HG02642 (cell line): ENCODE measurements at regions not wholly inside any gene's neighbourhood (a gene's known extent, or its start where the extent isn't known, plus 50 kb on each side); places are given as distances from the start of the nearest gene placed in this dataset.
"Not testable (repeated sequence)": the region's sequence is repeated elsewhere in the genome, so short reads cannot be mapped to it uniquely, and the experiment has no call there.

Experiments used
- ATAC-seq: cut with Tn5 transposase; IDR thresholded peaks from one replicate; pipeline ENCODE4 v1.9.1; 2021; ENCODE audit warnings: mild to moderate bottlenecking; ENCODE audit not compliant: unreplicated experiment, poor library complexity

DNA sequence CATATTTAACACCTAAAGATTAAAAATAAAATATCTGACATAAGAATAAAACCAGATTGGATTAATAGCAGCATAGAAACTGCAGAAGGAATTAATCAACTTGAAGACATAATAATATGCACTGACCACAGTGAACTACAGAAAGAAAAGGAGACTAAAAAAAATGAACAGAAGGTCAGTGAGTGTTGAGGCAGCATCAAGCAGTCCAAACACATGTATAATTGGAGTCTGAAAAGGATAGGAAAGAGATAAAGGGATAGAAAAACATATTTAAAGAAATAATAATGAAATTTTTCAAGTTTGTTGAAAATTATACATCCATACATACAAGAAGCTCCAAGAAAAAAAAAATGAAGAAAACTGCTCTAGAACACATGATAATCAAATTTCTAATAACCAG lies 756.2 kb downstream of the GATA3 start:
- ATAC-seq = no peak

DNA sequence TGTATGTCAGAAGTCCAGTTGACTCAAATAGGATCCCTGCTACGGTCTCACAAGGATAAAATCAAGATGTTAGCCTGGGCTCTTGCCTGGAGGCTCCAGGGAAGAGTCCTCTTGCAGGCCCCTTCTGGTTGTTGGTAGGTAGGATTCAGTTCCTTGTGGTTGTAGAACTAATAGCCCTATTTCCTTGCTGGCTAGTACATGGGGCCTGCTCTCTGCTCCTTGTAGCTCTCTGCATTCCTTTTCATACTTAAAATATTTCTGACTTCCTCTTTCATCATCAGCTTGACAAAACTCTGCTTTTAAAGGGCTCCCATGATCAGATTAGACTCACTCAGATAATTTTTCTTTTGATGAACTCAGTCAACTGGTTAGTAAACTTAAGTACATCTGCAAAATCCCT lies 756.7 kb downstream of the GATA3 start:
- ATAC-seq = no peak

DNA sequence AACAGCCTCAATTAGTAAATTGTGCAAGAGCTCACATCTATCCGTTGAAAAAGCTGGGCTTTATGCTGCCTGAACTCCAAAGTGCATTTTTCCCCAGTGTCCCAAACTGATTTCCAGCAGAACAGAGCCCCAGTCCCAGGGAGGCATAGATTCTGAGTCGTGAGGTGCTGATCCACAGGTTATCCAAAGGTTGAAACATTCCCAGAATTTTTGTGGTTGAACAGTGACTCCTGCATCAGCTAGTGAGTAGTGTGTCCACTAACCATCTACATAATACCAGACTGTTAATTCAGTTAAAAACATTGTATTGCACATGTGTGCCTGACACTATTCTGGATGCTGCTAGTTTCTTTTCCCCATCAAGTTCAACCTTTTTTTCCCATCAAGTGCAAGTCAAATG lies 761.5 kb downstream of the GATA3 start:
- ATAC-seq = no peak

DNA sequence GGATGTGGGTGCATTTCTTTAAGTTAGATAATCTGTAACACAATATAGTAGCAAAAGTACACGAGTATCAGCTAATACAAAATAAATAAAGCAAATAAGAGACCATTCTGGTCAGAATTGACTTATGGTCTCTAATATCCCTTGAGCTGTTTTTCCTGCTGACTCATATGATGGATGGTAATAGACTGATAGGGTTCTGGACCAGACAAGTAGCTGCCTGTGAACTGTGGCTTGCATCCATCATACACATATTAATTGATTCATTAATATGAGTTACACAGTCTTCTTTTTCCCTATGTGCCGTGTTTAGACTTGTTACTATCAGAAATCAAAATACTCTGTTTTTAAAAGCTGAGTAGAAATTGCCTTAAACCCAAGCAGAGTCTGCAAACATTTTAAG lies 762.8 kb downstream of the GATA3 start:
- ATAC-seq = no peak

DNA sequence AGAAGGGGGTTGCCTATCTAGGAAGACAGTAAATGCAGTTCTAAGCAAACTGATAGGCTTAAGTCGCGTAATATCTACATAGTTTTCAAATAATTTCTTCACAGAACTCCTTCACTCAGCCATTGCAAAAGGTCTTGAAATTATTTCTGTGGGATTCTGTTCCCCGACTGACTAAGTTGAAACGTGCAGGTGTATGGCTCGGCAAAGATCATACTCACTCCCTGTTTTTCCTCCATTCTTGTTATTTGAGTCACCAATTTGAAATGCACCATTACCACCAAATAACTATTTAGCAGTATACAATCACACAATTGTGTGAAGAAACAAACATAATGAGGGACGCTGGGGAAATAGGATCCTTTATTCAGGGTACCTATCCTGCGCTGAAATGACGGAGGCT lies 771.1 kb downstream of the GATA3 start:
- no peak for ATAC-seq

DNA sequence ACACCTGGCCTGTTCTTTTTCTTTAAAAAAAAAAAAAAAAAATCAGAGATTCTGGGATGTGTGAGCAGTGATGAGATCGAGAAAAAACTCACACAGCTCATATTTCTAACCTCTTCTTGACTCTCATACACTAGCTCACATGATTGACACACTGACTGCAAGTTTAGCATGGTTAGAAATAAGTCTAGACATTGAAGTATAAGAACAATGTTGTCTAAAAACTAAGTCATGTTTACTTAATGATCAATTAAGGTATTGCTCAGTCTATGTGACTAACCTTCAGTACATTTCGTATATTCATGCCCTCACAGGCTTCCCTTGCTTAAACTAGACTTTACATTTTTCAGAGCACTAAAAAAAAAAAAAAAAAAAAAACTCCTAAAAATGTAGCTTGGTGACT lies 775.1 kb downstream of the GATA3 start:
- no peak for ATAC-seq

DNA sequence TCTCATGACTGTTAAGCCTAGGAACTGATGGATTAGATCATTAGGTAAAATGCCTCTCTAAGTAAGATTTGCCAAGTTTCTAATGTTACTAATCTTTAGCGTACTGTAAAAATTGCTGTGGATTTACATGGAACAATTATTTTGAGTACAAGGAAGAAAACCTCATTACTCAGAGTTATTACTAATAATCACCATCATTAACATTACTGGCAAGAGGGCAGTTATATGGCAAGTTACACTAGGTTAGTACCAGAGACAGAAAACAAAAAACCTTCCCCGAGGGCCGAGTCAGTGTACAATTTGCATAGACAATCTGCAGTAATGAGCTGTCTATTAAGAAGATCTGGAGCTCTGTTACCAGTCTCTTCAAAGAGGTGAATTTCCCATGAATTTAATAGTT lies 775.6 kb downstream of the GATA3 start:
- ATAC-seq = no peak

DNA sequence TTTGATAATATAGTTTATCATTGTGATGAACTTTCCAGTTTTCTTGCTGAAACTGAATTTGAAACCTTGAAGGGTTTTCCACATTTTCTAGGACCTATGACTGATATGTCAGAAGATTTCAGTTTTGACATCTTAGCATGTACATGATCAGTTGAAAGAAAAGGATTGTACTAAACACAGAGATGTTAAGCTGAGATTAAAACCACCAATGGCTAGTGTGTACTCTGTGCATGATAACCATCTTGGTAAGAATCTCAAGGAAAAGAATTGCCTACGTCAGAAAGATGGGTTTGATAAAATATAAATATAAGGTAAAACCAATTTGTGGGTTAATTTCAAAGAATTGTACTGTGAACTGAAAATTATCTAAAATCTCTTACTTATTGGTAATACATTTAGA lies 776.4 kb downstream of the GATA3 start:
- no peak for ATAC-seq

DNA sequence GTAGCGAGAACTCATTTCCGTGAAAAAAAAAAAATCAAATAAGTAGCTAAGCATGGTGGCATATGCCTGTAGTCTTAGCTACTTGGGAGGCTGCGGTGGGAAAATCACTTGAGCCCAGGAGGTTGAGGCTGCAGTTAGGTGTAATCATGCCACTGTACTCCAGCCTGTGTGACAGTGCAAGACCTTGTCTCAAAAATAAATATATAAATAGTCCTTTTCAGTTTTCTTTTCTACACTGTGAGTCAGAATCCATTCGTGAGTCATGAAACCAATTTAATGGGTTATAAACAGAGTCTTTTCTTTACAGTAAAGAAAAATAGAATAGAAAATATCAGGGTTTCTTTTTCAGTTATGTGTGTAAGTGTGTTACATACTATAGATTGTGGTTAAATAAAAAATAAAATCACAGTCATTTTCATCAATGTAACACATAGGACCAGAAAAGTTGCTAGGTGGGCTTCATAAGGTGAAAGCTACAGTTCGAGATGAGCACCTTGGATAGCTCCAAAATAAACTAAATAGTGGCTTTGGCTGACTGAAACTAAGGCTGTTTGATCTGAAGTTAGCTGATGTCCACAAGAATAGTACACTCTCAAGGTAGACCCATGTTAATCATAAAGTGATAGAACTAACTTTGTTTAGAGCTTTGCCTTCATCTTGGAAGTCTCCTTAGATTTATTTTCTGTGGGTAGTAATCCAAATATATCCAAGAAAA lies 781.1 kb downstream of the GATA3 start:
- no peak for ATAC-seq

DNA sequence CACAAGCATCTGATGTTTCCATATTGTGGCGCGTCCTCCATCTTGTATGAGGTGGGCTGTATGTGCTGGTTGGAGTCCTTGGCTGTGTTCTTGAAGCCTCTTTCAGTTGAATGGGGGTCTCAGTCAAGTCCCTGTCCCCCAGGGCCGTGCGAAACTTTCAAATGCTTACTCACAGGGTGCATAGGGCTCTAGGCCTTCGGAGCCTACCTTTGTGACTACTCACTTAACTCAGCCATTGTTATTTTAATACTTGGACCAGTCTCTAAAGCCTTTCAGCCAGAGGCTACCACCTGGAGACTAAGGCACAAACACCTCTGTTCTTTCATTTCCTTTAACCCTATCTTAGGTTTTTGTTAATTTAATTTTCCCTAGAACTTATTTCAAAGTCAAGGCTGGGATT lies 785.9 kb downstream of the GATA3 start:
- ATAC-seq = no peak

DNA sequence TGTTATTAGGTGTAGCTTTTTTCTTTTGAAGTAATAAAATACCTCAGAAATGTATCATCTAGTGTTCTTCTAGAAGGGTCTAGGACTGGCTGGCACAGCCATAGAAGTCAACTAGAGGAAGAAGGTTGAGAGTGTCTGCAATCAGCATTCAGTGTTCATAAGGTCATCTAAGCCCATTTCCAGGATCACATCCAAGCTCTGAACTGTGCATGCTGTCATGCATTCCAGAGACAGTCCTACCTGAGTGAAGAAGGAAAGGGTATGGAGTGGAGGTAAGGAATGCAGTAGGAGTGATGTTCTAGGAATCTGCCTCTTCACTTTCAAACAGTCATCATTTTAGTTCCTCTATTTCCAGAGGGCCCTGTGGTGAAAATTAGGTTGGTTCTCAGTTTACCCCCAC lies 789.7 kb downstream of the GATA3 start:
- no peak for ATAC-seq

DNA sequence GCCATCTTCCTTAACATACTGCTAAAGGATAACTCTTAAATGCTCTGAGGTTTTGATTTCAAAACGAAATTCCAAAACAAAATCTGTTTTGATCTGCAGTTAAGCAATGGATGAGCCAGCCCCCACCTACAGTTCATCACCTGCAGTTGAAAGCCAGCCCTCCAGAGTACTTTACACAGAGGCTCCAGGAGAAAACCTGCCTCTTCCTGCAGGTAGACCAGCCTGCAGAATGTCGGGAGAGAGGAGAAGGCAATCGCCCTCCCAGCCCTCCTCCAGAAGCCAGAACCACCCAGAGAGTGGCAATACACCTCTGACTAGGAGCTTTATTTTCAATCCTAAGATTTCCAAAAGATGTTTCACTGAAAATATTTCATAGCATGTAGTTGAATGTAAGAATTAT lies 798.1 kb downstream of the GATA3 start:
- no peak for ATAC-seq

DNA sequence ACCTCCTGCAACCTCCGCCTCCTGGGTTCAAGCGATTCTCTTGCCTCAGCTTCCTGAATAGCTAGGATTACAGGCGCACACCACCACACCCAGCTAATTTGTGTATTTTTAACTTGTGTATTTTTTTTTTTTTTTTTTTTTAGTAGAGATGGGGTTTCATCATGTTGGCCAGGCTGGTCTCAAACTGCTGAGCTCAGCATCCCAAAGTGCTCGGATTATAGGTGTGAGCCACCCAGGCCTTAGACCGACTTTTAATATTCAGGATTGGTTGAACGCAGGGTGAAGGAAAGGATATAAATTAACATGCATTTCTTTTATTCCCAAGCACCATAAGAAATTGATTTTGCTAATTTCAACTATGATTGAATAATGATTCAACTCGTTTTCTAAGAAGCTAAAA lies 798.6 kb downstream of the GATA3 start:
- no peak for ATAC-seq

DNA sequence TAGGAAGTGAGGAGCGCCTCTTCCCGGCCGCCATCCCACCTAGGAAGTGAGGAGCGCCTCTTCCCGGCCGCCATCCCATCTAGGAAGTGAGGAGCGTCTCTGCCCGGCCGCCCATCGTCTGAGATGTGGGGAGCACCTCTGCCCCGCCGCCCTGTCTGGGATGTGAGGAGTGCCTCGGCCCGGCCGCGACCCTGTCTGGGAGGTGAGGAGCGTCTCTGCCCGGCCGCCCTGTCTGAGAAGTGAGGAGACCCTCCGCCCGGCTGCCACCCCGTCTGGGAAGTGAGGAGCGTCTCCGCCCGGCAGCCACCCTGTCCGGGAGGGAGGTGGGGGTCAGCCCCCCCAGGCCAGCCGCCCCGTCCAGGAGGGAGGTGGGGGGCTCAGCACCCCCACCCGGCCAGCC lies 814.4 kb downstream of the GATA3 start:
- not testable (repeated sequence) for ATAC-seq

DNA sequence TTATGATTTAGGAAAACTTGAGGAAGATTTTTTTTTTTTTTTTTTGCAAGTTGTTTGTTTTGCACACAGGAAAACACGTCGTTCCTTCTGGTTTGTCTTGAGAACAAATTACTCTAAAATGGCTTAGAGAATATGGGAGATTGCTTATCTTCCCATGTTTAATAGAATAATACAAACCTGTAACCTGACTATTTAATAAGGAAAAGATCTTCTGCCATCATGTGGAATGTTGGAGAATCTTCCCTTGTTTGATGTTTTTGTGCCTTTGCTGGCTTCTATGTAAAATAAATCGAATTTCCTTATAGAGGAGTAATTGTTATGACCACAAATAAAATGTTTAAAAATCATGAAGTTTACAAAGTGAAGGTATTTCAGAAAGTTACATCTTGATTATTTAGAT lies 818.8 kb downstream of the GATA3 start:
- no peak for ATAC-seq

DNA sequence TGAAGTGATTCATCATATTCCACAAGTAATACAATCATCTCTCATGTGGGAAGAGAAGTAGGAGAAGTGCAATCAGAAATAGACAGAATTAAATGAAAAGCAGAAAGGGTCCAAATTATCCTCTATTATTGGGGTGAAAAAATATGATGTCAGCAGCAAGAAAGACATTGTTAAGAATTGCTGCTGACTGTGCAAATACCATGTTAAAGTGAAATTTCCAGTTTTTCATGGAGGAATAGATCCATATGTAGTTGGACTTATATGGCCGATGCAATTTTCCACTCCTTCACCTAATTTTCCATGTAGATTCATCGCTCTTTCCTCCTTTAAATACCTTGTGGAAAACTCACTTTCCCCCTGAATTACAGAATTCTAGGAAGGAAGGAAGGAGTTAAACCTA lies 819.8 kb downstream of the GATA3 start:
- ATAC-seq = no peak

DNA sequence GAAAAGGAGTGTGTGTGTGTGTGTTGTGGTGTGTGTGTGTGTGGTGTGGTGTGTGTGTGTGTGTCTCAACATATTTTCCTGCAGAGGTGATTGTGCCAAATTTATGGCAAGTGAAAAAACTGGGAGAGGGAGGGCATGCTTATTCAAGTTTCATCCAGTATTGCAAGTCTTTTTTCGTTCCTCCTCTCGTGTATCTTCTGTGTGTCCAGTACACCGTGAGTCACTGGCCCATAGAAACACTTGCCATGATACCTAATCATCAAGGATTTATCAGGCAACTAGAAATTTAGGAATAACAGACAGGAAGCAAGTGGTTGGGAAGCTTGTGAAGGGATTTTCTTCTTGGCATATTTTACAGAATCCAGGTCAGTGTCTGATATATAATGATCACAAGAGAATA lies 820.5 kb downstream of the GATA3 start:
- ATAC-seq = no peak

DNA sequence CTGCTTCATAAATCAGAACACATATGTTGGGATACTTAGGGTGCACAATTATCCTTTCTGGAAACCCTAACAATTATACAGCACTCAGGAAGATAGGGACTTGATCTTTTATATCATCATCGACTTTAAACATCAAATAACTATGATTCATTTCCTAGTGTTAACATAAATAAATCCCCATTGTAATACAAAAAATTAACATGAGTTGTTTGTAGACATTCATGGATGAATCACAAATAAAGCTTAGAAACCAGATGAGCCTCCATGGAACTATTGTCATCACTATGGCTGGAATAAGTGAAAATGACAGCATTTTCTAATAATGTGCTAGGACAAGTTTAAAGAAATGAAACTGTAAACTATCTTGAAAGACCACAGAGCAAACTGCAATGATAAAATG lies 821.7 kb downstream of the GATA3 start:
- no peak for ATAC-seq

DNA sequence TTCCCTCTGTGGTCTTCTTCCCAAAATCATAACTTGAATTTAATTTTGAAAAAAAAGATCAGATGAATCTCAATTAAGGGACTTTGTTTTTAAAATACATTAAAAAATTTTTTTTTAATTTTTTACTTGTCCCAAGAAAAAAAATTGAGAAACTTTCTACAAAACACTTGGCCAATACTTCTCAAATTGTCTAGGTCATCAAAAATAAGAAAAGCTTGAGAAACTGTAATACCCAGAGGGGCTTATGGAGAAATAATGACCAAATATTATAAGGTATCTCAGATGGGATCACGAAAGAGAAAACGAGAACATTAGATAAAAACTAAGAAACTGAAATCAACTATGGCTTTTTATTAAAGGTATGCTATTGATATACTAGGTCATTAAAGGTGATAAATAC lies 835.0 kb downstream of the GATA3 start:
- no peak for ATAC-seq

DNA sequence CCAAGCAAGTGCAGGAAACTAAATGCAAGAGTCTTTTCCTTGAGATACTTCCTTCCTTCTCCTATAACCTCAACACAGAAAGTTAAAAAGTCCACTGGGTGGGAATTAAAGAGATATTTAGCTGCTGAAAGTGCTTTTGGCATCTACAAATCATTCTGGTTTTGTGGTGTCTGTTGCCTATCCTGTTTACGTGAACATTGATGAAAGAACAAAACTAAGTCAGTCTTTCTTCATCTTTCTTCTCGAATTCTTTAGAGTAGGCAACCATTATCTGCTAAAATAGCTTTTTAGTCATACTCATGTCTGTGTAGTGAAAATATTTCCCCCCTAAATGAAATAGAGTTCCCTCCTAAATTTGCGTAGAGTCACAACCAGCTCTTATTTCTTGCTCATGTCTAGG lies 838.6 kb downstream of the GATA3 start:
- no peak for ATAC-seq

DNA sequence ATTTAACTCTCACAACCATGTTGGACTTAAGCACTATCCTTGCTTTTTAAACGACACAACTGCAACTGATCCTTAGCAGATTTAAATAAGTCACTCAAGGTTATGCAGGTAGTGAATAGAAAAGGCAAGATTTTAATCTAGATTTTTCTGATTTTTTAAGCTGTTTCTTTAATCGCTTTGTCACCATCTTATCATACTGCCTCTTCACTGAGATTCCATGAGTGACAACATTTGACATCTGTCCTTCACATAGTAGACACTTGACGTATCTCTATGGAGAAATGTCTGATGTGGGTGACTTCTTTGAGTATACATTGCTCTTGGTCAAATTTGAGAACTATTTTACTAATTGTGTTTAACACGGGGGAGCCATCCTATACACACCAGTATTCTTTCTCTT lies 839.7 kb downstream of the GATA3 start:
- no peak for ATAC-seq

DNA sequence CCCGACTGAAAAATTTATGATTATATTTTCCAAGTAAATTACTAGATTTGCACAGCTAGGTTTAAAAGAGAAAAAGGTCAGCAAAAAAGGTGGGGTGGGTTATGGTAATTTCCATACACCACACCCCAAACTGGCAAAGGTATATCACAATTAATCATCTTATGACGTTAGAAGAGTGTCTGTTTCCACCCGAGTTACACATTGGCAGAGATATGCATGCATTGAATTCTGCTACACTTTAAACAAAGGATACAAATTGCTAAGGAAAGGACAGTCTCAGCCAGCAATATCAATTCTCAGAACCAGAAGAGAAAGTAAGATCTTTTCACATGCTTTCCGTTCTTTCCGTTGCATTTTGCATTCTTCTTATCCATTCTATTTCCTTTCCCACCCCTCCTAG lies 843.3 kb downstream of the GATA3 start:
- ATAC-seq = no peak
